Pancreas (tissue), 10 donors: ENCODE measurements at regions not wholly inside any gene's neighbourhood (a gene's known extent, or its start where the extent isn't known, plus 50 kb on each side); places are given as distances from the start of the nearest gene placed in this dataset.

Experiments
- ATAC-seq, 4 donors: fragments of 200-7000 bp; cut with Tn5 transposase; one replicate each; pipeline versions ENCODE4 v1.8.0 to v1.9.1; 2020; ENCODE audit warnings: mild to moderate bottlenecking in 4 of 4, moderate library complexity in 4 of 4
- DNase-seq, 6 donors: peaks; one replicate each; pipeline ENCODE4 v3.0.0-alpha.2; 2020
- FAIRE-seq: peaks from 2 replicates; lab custom pipeline; 2012; peaks lifted over from hg19 to GRCh38; lab: Jason Lieb, UNC
- H3K27ac ChIP-seq, 4 donors: fragments of 200-600 bp; sonication (generic); 1 replicate in 3 of 4; 2 replicates in 1 of 4; pipeline versions ENCODE4 v1.5.0 to v1.8.0; 2020
- H3K27me3 ChIP-seq, 4 donors: fragments of 200-600 bp; one replicate each; pipeline ENCODE4 v1.8.0; 2021
- H3K36me3 ChIP-seq, 3 donors: fragments of 200-600 bp; sonication (generic) in 1 of 3; one replicate each; pipeline versions ENCODE4 v1.5.0 to v1.8.0; 2020 to 2021
- H3K4me1 ChIP-seq, 3 donors: fragments of 200-600 bp; one replicate each; pipeline ENCODE4 v1.8.0; 2021
- H3K4me3 ChIP-seq, 4 donors: fragments of 200-600 bp; sonication (generic) in 2 of 4; one replicate each; pipeline versions ENCODE4 v1.5.0 to v1.8.0; 2020 to 2021
- H3K9me3 ChIP-seq, 4 donors: fragments of 200-600 bp; one replicate each; pipeline ENCODE4 v1.8.0; 2021
- WGBS, 2 donors: extraction: QIAGEN DNeasy Blood & Tissue Kit; methylation state at CpG; one replicate each; pipeline ENCODE4 v1.1.7; 2013; 5-methylcytosine and 5-hydroxymethylcytosine counted together
- intact Hi-C, 3 donors: fragments of 100-400 bp; cut with DNase I; formaldehyde crosslinking; loops; one replicate each; pipeline versions ENCODE4 v1.11.1 to v1.14.2; 2022
- TF ChIP-seq, protein P1 (sequence below), 4 donors: fragments of 200-600 bp; sonication (generic) in 3 of 4; IDR thresholded peaks; one replicate each; pipeline versions ENCODE4 v1.5.0 to v1.8.0; 2021; ENCODE audit warnings: antibody characterized with exemption in 4 of 4
- donor health status: healthy with polysubstance abuse.
- donor health status: DM: no; HTN: no; CAD: no; lungs with moderate emphysema.
- donor health status: DM: no; HTN: no; CAD: no.
- donor health status: control.
- donor health status: control.
- donor health status: Bipolar disorder and iron deficiency.
- donor health status: DM: yes; HTN: yes; CAD: no.
- donor health status: DM: no; HTN: no; CAD: no.
- donor health status: DM: no; HTN: no; CAD: no.
- donor health status: DM: yes; HTN: yes; CAD: no.

DNA sequence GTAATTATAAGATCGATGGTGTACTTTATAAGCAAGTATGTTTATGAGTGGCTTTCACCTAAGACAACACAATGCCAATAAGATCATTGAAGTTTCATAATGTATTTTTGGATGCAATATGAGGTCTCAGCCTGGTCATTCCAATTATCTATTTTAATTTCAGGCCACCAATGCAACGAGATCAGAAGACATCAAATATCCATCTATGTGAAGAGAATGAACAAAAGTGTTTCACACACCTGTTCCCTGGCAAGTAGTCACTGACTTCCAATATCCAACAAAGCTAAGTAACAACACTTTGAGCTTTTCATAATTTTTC, 53.6 kb upstream of the TMCO5A start:
- Histone ChIP-seq H3K36me3 (no peaks in the 10 kb centered on the region), H3K27ac (no peak overlapping the region), H3K9me3 (no peaks in the 10 kb centered on the region), H3K4me3 (no peak overlapping the region), H3K4me1 (no peaks in the 10 kb centered on the region), H3K27me3 (no peaks in the 10 kb centered on the region)
- TF ChIP-seq, protein P1, sequence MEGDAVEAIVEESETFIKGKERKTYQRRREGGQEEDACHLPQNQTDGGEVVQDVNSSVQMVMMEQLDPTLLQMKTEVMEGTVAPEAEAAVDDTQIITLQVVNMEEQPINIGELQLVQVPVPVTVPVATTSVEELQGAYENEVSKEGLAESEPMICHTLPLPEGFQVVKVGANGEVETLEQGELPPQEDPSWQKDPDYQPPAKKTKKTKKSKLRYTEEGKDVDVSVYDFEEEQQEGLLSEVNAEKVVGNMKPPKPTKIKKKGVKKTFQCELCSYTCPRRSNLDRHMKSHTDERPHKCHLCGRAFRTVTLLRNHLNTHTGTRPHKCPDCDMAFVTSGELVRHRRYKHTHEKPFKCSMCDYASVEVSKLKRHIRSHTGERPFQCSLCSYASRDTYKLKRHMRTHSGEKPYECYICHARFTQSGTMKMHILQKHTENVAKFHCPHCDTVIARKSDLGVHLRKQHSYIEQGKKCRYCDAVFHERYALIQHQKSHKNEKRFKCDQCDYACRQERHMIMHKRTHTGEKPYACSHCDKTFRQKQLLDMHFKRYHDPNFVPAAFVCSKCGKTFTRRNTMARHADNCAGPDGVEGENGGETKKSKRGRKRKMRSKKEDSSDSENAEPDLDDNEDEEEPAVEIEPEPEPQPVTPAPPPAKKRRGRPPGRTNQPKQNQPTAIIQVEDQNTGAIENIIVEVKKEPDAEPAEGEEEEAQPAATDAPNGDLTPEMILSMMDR (IDR thresholded peaks at IDR 0.05), result peak in 2 of 4 donors; percentile 0 to 6
- FAIRE-seq (no peak), ATAC-seq (no peak), DNase-seq (no peak)
- 13 to 24% methylated on average over 2 of the region's 2 CpGs for WGBS, 2 donors
- intact Hi-C loops, result no loop called here

DNA sequence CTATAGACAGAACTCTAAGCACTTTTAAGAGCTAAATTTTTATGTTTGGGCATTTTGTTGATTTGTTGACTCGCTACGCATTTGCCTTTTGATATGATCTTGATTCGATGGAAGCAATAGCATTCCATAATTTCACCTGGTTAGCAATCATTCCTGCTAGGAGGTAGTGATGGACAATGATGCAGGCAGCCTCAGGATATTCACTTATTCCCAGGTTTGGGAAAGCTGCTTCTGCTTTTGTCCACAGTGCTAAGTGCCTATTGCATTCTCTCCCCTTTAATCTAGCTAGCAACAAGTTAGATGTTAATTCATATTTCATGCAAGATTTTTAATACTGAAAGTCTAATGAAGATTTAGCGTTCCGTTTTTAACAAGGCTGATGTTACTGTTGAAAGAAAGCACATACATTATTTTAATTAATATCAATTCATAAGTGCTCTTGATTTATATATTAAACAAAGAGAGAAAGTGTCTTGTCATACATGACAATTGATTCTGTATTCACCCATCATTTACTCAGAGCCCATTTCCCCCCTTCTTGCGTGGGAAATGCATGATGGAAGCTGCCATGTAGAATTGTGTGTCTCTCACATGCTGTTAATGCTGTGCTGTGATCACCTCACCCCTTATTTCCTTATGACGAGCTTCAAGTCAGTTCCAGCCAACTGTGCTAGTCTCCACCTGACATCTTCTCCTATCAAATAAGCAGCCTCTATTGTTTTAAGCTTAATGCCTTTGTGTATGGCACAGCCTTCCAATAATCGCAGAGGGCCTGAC, 53.0 kb upstream of the TMCO5A start:
- no peaks in the 10 kb centered on the region for H3K27me3 ChIP-seq
- no peaks in the 10 kb centered on the region for H3K9me3 ChIP-seq
- no peaks in the 10 kb centered on the region for H3K4me1 ChIP-seq
- FAIRE-seq, result no peak
- no peak overlapping the region for H3K4me3 ChIP-seq
- intact Hi-C loops, result no loop called here
- ATAC-seq, result no peak
- H3K27ac ChIP-seq, result no peak overlapping the region
- TF ChIP-seq, protein P1 (IDR thresholded peaks at IDR 0.05), result no peak
- H3K36me3 ChIP-seq, result no peaks in the 10 kb centered on the region
- 64 to 70% methylated on average over 8 of the region's 8 CpGs for WGBS, 2 donors
- no peak for DNase-seq

DNA sequence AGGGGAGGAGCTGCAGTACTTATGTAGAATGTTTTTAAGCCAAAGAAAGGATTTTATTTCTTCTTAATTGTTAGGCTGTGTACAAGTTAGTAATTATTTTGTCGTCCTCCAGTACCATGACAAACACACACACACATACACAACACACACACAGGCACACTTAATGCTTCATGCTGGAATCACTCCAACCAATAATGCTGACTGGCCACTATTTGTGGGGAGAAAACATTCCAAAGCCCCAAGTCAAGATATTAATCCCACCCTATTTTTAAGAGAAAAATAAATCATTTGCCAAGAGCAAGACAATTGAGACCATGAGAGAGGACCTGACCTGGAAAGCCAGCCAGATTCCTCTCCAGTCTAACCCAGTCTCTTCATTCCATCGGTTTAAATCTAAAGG, 51.8 kb upstream of the TMCO5A start:
- FAIRE-seq (no peak), DNase-seq (no peak), ATAC-seq (no peak)
- Histone ChIP-seq H3K4me3 (no peak overlapping the region), H3K27me3 (no peaks in the 10 kb centered on the region), H3K4me1 (no peaks in the 10 kb centered on the region), H3K9me3 (no peaks in the 10 kb centered on the region), H3K27ac (no peak overlapping the region), H3K36me3 (no peaks in the 10 kb centered on the region)
- intact Hi-C loops, result no loop called here
- TF ChIP-seq, protein P1 (IDR thresholded peaks at IDR 0.05), result no peak
- 54 to 58% methylated on average over 2 of the region's 2 CpGs for WGBS, 2 donors
